SU-DHL-6 (cell line): ENCODE measurements at regions not wholly inside any gene's neighbourhood (a gene's known extent, or its start where the extent isn't known, plus 50 kb on each side); places are given as distances from the start of the nearest gene placed in this dataset.

Experiments
- H2AFZ ChIP-seq: fragments of 200-600 bp; sonication (generic); 2 replicates; pipeline ENCODE4 v1.6.1; 2014; ENCODE audit warnings: low read depth, mild to moderate bottlenecking, moderate library complexity, mixed read lengths, antibody characterized with exemption, low read length; ENCODE audit not compliant: severe bottlenecking
- H3F3A ChIP-seq: fragments of 200-600 bp; shearing (Covaris generic); 2 replicates; pipeline ENCODE4 v1.6.0; 2016; ENCODE audit warnings: antibody characterized with exemption, mild to moderate bottlenecking; ENCODE audit not compliant: insufficient read depth
- H3K27ac ChIP-seq: fragments of 200-600 bp; sonication (generic); 2 replicates; pipeline ENCODE4 v1.5.1; 2016; ENCODE audit warnings: low read depth, mild to moderate bottlenecking, low read length, moderate library complexity, mixed read lengths
- H3K27me3 ChIP-seq: fragments of 200-600 bp; sonication (generic), shearing (Covaris generic); 2 replicates; pipeline ENCODE4 v1.6.0; 2014; ENCODE audit warnings: mild to moderate bottlenecking, low read length
- H3K36me3 ChIP-seq: fragments of 200-600 bp; sonication (generic); 2 replicates; pipeline ENCODE4 v1.6.1; 2014; ENCODE audit warnings: mild to moderate bottlenecking, low read length, mixed read lengths
- H3K4me2 ChIP-seq: fragments of 300-600, 200-600 bp; shearing (Covaris generic), sonication (generic); 2 replicates; pipeline ENCODE4 v1.6.0; 2014; ENCODE audit warnings: low read length, low read depth, mild to moderate bottlenecking; ENCODE audit not compliant: poor library complexity, severe bottlenecking
- H3K4me3 ChIP-seq: fragments of 200-600 bp; sonication (generic); 2 replicates; pipeline ENCODE4 v1.5.1; 2014; ENCODE audit warnings: antibody characterized with exemption, low read length, mild to moderate bottlenecking, mixed read lengths; ENCODE audit not compliant: insufficient read depth, poor library complexity, severe bottlenecking
- H3K79me2 ChIP-seq: fragments of 200-600 bp; sonication (generic); 2 replicates; pipeline ENCODE4 v1.6.1; 2014; ENCODE audit warnings: mild to moderate bottlenecking, low read length, moderate library complexity; ENCODE audit not compliant: insufficient read depth
- H3K9ac ChIP-seq: fragments of 200-600 bp; sonication (generic); 2 replicates; pipeline ENCODE4 v1.7.0; 2014; ENCODE audit warnings: mild to moderate bottlenecking, low read length
- H3K9me2 ChIP-seq: fragments of 200-600 bp; sonication (generic); replicated peaks from 2 replicates; pipeline ENCODE4 v1.6.1; 2014; ENCODE audit warnings: low read length; ENCODE audit not compliant: insufficient read depth
- H3K9me3 ChIP-seq: fragments of 200-600 bp; sonication (generic); 2 replicates; pipeline ENCODE4 v1.6.1; 2014; ENCODE audit warnings: low read length, mixed read lengths; ENCODE audit not compliant: insufficient read depth
- H4K20me1 ChIP-seq: fragments of 200-600 bp; sonication (generic); 2 replicates; pipeline ENCODE4 v1.6.1; 2014; ENCODE audit warnings: low read depth, mild to moderate bottlenecking, antibody characterized with exemption, low read length, moderate library complexity, mixed read lengths
- CTCF ChIP-seq: fragments of 200-600 bp; sonication (generic); IDR thresholded peaks from one replicate; pipeline ENCODE4 v1.5.1; 2017; ENCODE audit warnings: antibody characterized with exemption, mild to moderate bottlenecking, low read length, moderate library complexity; ENCODE audit not compliant: insufficient read depth, poor library complexity, severe bottlenecking
- EZH2phosphoT487 ChIP-seq: fragments of 200-600 bp; sonication (generic), shearing (Covaris generic); conservative IDR thresholded peaks from 2 replicates; pipeline ENCODE4 v1.6.1; 2018; ENCODE audit warnings: mild to moderate bottlenecking, antibody characterized with exemption, low read length, moderate library complexity, mixed read lengths

- H3K9me3 ChIP-seq = no peaks in the 10 kb centered on the region
- H3F3A ChIP-seq = no peaks in the 10 kb centered on the region
- H3K4me2 ChIP-seq = no peak overlapping the region
- H3K27ac ChIP-seq = no peak overlapping the region
- H2AFZ ChIP-seq = no peak overlapping the region
- H3K79me2 ChIP-seq = no peaks in the 10 kb centered on the region
- H3K27me3 ChIP-seq = no peaks in the 10 kb centered on the region
- no peaks in the 10 kb centered on the region for H3K36me3 ChIP-seq
- no peak overlapping the region for H3K9ac ChIP-seq
- H4K20me1 ChIP-seq = no peaks in the 10 kb centered on the region
- H3K9me2 ChIP-seq = no peaks in the 10 kb centered on the region
- no peak overlapping the region for H3K4me3 ChIP-seq
- no peak for TF ChIP-seq EZH2phosphoT487
- no peak for TF ChIP-seq CTCF
These were observed 119.7 kb upstream of the ALKAL2 start for GRCh38 chr2:407630-408029.

- Histone ChIP-seq H4K20me1 (no peaks in the 10 kb centered on the region), H3K4me3 (no peak overlapping the region), H3K9me2 (no peaks in the 10 kb centered on the region), H3K9me3 (no peaks in the 10 kb centered on the region), H3K79me2 (no peaks in the 10 kb centered on the region), H3K9ac (no peak overlapping the region), H3K27me3 (no peaks in the 10 kb centered on the region), H3K4me2 (no peak overlapping the region), H3K27ac (no peak overlapping the region), H3K36me3 (no peaks in the 10 kb centered on the region), H3F3A (no peaks in the 10 kb centered on the region), H2AFZ (no peak overlapping the region)
- no peak for TF ChIP-seq EZH2phosphoT487
- TF ChIP-seq CTCF = no peak
These were observed 119.0 kb upstream of the ALKAL2 start for GRCh38 chr2:406876-407275.

GRCh38 chr2:406231-406630, 118.3 kb upstream of the ALKAL2 start:
- H2AFZ ChIP-seq = no peak overlapping the region
- no peak overlapping the region for H3K4me2 ChIP-seq
- H3K9me2 ChIP-seq = no peaks in the 10 kb centered on the region
- no peak overlapping the region for H3K4me3 ChIP-seq
- H3K9me3 ChIP-seq = no peaks in the 10 kb centered on the region
- TF ChIP-seq CTCF = no peak
- no peak for TF ChIP-seq EZH2phosphoT487
- no peaks in the 10 kb centered on the region for H3K36me3 ChIP-seq
- H3K9ac ChIP-seq = no peak overlapping the region
- H3K27ac ChIP-seq = no peak overlapping the region
- no peaks in the 10 kb centered on the region for H3F3A ChIP-seq
- H3K79me2 ChIP-seq = no peaks in the 10 kb centered on the region
- no peaks in the 10 kb centered on the region for H4K20me1 ChIP-seq
- no peaks in the 10 kb centered on the region for H3K27me3 ChIP-seq

- Histone ChIP-seq H3K36me3 (no peaks in the 10 kb centered on the region), H2AFZ (no peak overlapping the region), H3K79me2 (no peaks in the 10 kb centered on the region), H4K20me1 (no peaks in the 10 kb centered on the region), H3K27ac (no peak overlapping the region), H3K4me2 (no peak overlapping the region), H3K4me3 (no peak overlapping the region), H3K27me3 (no peaks in the 10 kb centered on the region), H3F3A (no peaks in the 10 kb centered on the region), H3K9ac (no peak overlapping the region), H3K9me3 (no peaks in the 10 kb centered on the region), H3K9me2 (no peaks in the 10 kb centered on the region)
- no peak for TF ChIP-seq EZH2phosphoT487
- no peak for TF ChIP-seq CTCF
These were observed 116.7 kb upstream of the ALKAL2 start for GRCh38 chr2:404581-404980.
